Liver (tissue), 8 donors: ENCODE measurements at regions not wholly inside any gene's neighbourhood (a gene's known extent, or its start where the extent isn't known, plus 50 kb on each side); places are given as distances from the start of the nearest gene placed in this dataset.

Experiments
- DNase-seq: peaks from one replicate; pipeline ENCODE4 v3.0.0-alpha.2; 2017; ENCODE audit warnings: low spot score
- H3K27ac ChIP-seq, 2 donors: one replicate each; pipeline ENCODE4 v1.7.0; 2013; ENCODE audit warnings: inconsistent platforms in 2 of 2, low read length in 2 of 2, control low read depth in 1 of 2, low read depth in 1 of 2, mild to moderate bottlenecking in 1 of 2
- H3K27me3 ChIP-seq, 4 donors: one replicate each; pipeline versions ENCODE4 v1.6.1 to v1.7.0; 2013; ENCODE audit warnings: low read length in 3 of 4, inconsistent platforms in 1 of 4, mild to moderate bottlenecking in 1 of 4, moderate library complexity in 1 of 4; ENCODE audit not compliant: control insufficient read depth in 4 of 4, insufficient read depth in 4 of 4
- H3K36me3 ChIP-seq, 4 donors: one replicate each; pipeline versions ENCODE4 v1.6.1 to v1.7.0; 2013; ENCODE audit warnings: low read length in 3 of 4, mild to moderate bottlenecking in 3 of 4, low read depth in 1 of 4, moderate library complexity in 1 of 4; ENCODE audit not compliant: control insufficient read depth in 4 of 4, insufficient read depth in 3 of 4
- H3K4me1 ChIP-seq, 4 donors: one replicate each; pipeline versions ENCODE4 v1.6.1 to v1.7.0; 2013; ENCODE audit warnings: low read length in 3 of 4, mild to moderate bottlenecking in 3 of 4, moderate library complexity in 1 of 4; ENCODE audit not compliant: control insufficient read depth in 4 of 4, insufficient read depth in 4 of 4
- H3K4me3 ChIP-seq, 3 donors: one replicate each; pipeline versions ENCODE4 v1.6.1 to v1.7.0; 2013; ENCODE audit warnings: low read length in 3 of 3, control low read depth in 1 of 3, low read depth in 1 of 3, mild to moderate bottlenecking in 1 of 3
- H3K9ac ChIP-seq, 2 donors: one replicate each; pipeline ENCODE4 v1.7.0; 2013; ENCODE audit warnings: low read length in 2 of 2, mild to moderate bottlenecking in 2 of 2, moderate library complexity in 2 of 2, control low read depth in 1 of 2, low read depth in 1 of 2
- H3K9me3 ChIP-seq, 4 donors: one replicate each; pipeline versions ENCODE4 v1.6.1 to v1.7.0; 2013; ENCODE audit warnings: low read length in 3 of 4; ENCODE audit not compliant: control insufficient read depth in 4 of 4
- EGR1 ChIP-seq, 2 donors: IDR thresholded peaks; 2 replicates each; pipeline ENCODE4 v1.6.1; 2016 to 2018; ENCODE audit warnings: antibody characterized with exemption in 2 of 2, low read depth in 2 of 2
- FOXA1 ChIP-seq: IDR thresholded peaks from 2 replicates; pipeline ENCODE4 v1.6.1; 2016; ENCODE audit warnings: antibody characterized with exemption
- FOXA2 ChIP-seq: IDR thresholded peaks from 2 replicates; pipeline ENCODE4 v1.6.1; 2016; ENCODE audit warnings: antibody characterized with exemption
- GABPA ChIP-seq, 2 donors: IDR thresholded peaks in 1 of 2; conservative IDR thresholded peaks in 1 of 2; 2 replicates each; pipeline ENCODE4 v1.6.1; 2016; ENCODE audit warnings: antibody characterized with exemption in 2 of 2, mild to moderate bottlenecking in 1 of 2, moderate library complexity in 1 of 2
- HNF4A ChIP-seq, 2 donors: conservative IDR thresholded peaks; 2 replicates each; pipeline ENCODE4 v1.6.1; 2016; ENCODE audit warnings: antibody characterized with exemption in 2 of 2, mild to moderate bottlenecking in 2 of 2
- HNF4G ChIP-seq: IDR thresholded peaks from 2 replicates; pipeline ENCODE4 v1.6.1; 2016; ENCODE audit warnings: antibody characterized with exemption
- JUND ChIP-seq, 2 donors: IDR thresholded peaks; 2 replicates each; pipeline ENCODE4 v1.6.1; 2016; ENCODE audit warnings: antibody characterized with exemption in 2 of 2
- NR2F2 ChIP-seq: IDR thresholded peaks from 2 replicates; pipeline ENCODE4 v1.6.1; 2016; ENCODE audit warnings: antibody characterized with exemption
- RAD21 ChIP-seq, 2 donors: IDR thresholded peaks; 2 replicates each; pipeline ENCODE4 v1.6.1; 2016; ENCODE audit warnings: antibody characterized with exemption in 2 of 2, mild to moderate bottlenecking in 2 of 2
- RXRA ChIP-seq, 2 donors: IDR thresholded peaks; 2 replicates each; pipeline ENCODE4 v1.6.1; 2017 to 2018; ENCODE audit warnings: antibody characterized with exemption in 2 of 2, mild to moderate bottlenecking in 1 of 2
- SP1 ChIP-seq: IDR thresholded peaks from 2 replicates; pipeline ENCODE4 v1.6.1; 2018; ENCODE audit warnings: antibody characterized with exemption, mild to moderate bottlenecking
- TAF1 ChIP-seq: conservative IDR thresholded peaks from 2 replicates; pipeline ENCODE4 v1.6.1; 2016; ENCODE audit warnings: antibody characterized with exemption, mild to moderate bottlenecking
- YY1 ChIP-seq: IDR thresholded peaks from 2 replicates; pipeline ENCODE4 v1.6.1; 2016; ENCODE audit warnings: antibody characterized with exemption, mild to moderate bottlenecking
- WGBS: extraction: QIAGEN DNeasy Blood & Tissue Kit; methylation state at CpG from one replicate; pipeline ENCODE4 v1.1.7; 2013; 5-methylcytosine and 5-hydroxymethylcytosine counted together
- TF ChIP-seq, protein P1 (sequence below): IDR thresholded peaks from 2 replicates; pipeline ENCODE4 v1.6.1; 2016; ENCODE audit warnings: antibody characterized with exemption, mild to moderate bottlenecking
- TF ChIP-seq, protein P2 (sequence below): IDR thresholded peaks from 2 replicates; pipeline ENCODE4 v1.6.1; 2016; ENCODE audit warnings: antibody characterized with exemption
- TF ChIP-seq, protein P3 (sequence below): IDR thresholded peaks from 2 replicates; pipeline ENCODE4 v1.6.1; 2016; ENCODE audit warnings: antibody characterized with exemption
- TF ChIP-seq, protein P4 (sequence below): fragments of 150-350 bp; IDR thresholded peaks from 2 replicates; pipeline ENCODE4 v1.5.1; 2017; ENCODE audit warnings: improper control_type of control experiment, low read depth, low read length; ENCODE audit not compliant: missing input control
- TF ChIP-seq, protein P5 (sequence below): IDR thresholded peaks from 2 replicates; pipeline ENCODE4 v1.6.1; 2016; ENCODE audit warnings: antibody characterized with exemption
- donor health status: healthy.
- donor health status: healthy.
- donor health status: healthy.
- donor health status: healthy.
- donor health status: healthy.

DNA sequence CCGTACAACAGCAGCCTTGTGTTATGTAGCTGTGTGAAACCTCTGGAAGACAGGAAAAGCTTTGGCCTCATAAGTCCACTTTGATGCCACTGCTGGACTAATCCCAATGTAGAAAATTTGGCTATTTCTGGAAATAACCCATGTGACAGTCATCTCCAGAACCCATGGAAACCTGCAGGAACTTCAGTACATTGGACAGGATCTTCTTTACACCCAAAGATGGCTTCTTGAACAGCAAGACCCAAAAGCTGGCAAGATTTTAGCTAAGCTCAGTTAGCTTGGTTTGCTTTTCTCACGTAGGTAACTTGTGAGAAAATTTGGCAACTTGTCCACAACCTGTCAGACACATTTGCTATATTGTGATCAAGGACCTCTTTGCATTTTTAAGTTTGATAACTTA is 74.8 kb upstream of the RCN1 start:
- Histone ChIP-seq H3K27ac (no peak overlapping the region), H3K9ac (no peak overlapping the region), H3K4me1 (no peaks in the 10 kb centered on the region), H3K9me3 (no peaks in the 10 kb centered on the region), H3K36me3 (no peaks in the 10 kb centered on the region), H3K4me3 (no peak overlapping the region), H3K27me3 (peaks cover 0 to 8% (median 3%) of the 10 kb centered on the region in 4 donors)
- no peak for DNase-seq
- WGBS: 52% methylated on average over 2 of the region's 2 CpGs
- TF ChIP-seq, protein P1, sequence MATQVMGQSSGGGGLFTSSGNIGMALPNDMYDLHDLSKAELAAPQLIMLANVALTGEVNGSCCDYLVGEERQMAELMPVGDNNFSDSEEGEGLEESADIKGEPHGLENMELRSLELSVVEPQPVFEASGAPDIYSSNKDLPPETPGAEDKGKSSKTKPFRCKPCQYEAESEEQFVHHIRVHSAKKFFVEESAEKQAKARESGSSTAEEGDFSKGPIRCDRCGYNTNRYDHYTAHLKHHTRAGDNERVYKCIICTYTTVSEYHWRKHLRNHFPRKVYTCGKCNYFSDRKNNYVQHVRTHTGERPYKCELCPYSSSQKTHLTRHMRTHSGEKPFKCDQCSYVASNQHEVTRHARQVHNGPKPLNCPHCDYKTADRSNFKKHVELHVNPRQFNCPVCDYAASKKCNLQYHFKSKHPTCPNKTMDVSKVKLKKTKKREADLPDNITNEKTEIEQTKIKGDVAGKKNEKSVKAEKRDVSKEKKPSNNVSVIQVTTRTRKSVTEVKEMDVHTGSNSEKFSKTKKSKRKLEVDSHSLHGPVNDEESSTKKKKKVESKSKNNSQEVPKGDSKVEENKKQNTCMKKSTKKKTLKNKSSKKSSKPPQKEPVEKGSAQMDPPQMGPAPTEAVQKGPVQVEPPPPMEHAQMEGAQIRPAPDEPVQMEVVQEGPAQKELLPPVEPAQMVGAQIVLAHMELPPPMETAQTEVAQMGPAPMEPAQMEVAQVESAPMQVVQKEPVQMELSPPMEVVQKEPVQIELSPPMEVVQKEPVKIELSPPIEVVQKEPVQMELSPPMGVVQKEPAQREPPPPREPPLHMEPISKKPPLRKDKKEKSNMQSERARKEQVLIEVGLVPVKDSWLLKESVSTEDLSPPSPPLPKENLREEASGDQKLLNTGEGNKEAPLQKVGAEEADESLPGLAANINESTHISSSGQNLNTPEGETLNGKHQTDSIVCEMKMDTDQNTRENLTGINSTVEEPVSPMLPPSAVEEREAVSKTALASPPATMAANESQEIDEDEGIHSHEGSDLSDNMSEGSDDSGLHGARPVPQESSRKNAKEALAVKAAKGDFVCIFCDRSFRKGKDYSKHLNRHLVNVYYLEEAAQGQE: no peak
- TF ChIP-seq HNF4G (no peak), RXRA (IDR thresholded peaks at IDR 0.05) (no peak), EGR1 (IDR thresholded peaks at IDR 0.05; ENCODE audit: low read depth in 2 of 2) (no peak), NR2F2 (no peak), FOXA1 (no peak), HNF4A (conservative IDR thresholded peaks at IDR 0.05) (no peak), RAD21 (IDR thresholded peaks at IDR 0.05) (no peak)
- TF ChIP-seq, protein P2, sequence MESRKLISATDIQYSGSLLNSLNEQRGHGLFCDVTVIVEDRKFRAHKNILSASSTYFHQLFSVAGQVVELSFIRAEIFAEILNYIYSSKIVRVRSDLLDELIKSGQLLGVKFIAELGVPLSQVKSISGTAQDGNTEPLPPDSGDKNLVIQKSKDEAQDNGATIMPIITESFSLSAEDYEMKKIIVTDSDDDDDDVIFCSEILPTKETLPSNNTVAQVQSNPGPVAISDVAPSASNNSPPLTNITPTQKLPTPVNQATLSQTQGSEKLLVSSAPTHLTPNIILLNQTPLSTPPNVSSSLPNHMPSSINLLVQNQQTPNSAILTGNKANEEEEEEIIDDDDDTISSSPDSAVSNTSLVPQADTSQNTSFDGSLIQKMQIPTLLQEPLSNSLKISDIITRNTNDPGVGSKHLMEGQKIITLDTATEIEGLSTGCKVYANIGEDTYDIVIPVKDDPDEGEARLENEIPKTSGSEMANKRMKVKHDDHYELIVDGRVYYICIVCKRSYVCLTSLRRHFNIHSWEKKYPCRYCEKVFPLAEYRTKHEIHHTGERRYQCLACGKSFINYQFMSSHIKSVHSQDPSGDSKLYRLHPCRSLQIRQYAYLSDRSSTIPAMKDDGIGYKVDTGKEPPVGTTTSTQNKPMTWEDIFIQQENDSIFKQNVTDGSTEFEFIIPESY: no peak
- TF ChIP-seq, protein P3, sequence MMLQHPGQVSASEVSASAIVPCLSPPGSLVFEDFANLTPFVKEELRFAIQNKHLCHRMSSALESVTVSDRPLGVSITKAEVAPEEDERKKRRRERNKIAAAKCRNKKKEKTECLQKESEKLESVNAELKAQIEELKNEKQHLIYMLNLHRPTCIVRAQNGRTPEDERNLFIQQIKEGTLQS: no peak

DNA sequence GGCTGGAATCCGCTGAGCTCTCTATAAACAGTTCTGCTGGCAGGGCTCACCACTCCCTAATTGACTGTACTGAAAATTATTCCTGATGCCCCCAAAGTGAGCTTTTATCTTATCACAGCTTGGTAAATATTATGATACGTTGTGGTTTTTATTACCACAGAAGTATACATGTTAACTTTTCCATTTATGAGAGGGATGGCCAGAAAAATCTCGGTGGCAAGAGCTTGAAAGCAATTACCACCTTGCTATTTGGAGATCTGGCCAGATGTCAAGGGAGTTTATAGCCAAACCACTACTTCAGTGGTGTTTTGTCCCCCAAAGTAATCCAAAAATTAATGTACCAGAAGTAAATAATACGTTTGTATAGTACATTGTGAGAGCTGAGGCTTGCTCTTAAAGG is 75.4 kb upstream of the RCN1 start:
- peaks cover 0 to 8% (median 3%) of the 10 kb centered on the region in 4 donors for H3K27me3 ChIP-seq
- no peak overlapping the region for H3K27ac ChIP-seq
- no peaks in the 10 kb centered on the region for H3K9me3 ChIP-seq
- no peak overlapping the region for H3K9ac ChIP-seq
- H3K4me3 ChIP-seq: no peak overlapping the region
- TF ChIP-seq HNF4A (conservative IDR thresholded peaks at IDR 0.05) (no peak), RXRA (IDR thresholded peaks at IDR 0.05) (no peak), NR2F2 (no peak), FOXA1 (no peak), SP1 (no peak), HNF4G (no peak), EGR1 (IDR thresholded peaks at IDR 0.05; ENCODE audit: low read depth in 2 of 2) (no peak), GABPA (IDR thresholded peaks at IDR 0.05 in 1 of 2, conservative IDR thresholded peaks at IDR 0.05 in 1 of 2) (no peak), FOXA2 (no peak), JUND (IDR thresholded peaks at IDR 0.05) (no peak), RAD21 (IDR thresholded peaks at IDR 0.05) (no peak), YY1 (no peak), TAF1 (no peak)
- TF ChIP-seq, protein P4, sequence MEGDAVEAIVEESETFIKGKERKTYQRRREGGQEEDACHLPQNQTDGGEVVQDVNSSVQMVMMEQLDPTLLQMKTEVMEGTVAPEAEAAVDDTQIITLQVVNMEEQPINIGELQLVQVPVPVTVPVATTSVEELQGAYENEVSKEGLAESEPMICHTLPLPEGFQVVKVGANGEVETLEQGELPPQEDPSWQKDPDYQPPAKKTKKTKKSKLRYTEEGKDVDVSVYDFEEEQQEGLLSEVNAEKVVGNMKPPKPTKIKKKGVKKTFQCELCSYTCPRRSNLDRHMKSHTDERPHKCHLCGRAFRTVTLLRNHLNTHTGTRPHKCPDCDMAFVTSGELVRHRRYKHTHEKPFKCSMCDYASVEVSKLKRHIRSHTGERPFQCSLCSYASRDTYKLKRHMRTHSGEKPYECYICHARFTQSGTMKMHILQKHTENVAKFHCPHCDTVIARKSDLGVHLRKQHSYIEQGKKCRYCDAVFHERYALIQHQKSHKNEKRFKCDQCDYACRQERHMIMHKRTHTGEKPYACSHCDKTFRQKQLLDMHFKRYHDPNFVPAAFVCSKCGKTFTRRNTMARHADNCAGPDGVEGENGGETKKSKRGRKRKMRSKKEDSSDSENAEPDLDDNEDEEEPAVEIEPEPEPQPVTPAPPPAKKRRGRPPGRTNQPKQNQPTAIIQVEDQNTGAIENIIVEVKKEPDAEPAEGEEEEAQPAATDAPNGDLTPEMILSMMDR: no peak
- TF ChIP-seq, protein P5, sequence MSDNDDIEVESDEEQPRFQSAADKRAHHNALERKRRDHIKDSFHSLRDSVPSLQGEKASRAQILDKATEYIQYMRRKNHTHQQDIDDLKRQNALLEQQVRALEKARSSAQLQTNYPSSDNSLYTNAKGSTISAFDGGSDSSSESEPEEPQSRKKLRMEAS: no peak
- TF ChIP-seq, protein P2: no peak
- TF ChIP-seq, protein P1: no peak
- TF ChIP-seq, protein P3: no peak
- no peak for DNase-seq
- no peaks in the 10 kb centered on the region for H3K36me3 ChIP-seq
- H3K4me1 ChIP-seq: no peaks in the 10 kb centered on the region
- WGBS: 57% methylated on average over 4 of the region's 4 CpGs
